ENCODE measurements at regions not wholly inside any gene's neighbourhood (a gene's known extent, or its start where the extent isn't known, plus 50 kb on each side); places are given as distances from the start of the nearest gene placed in this dataset.

DNA sequence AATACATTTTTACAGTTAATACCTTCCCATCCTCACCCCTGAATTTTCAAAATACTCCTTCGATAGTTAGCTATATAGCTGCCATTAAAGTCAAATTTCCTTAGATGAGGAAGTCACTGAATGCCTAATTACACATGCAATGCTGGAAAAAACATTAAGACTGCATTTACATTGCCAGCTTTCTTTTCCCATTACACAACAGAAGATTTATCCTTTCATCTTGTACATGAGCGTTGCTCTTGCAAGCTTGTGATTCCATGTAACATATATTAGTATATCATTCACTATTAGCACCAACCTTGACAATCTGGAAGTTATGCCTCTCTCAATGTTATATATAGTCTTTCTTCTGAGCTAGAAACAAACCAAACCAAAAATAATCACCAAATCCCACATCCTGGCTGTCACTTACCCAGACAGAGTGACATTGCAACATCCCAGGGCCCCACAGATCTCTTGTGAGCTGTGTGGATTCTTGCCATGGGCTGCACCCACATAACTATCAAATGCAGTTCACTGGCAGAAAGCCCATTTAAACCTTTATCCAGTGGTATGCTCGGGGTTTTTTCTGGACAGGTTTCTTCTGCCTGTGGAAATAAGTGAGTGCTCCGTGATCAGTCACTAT lies 79.2 kb upstream of the PAPOLG start:
- no peak for TF ChIP-seq GATA2 (IDR thresholded peaks at IDR 0.05; ENCODE audit: low read depth, low read length)
- TF ChIP-seq GATA3 (IDR thresholded peaks at IDR 0.05; ENCODE audit: low read depth, low read length) = no peak
